ENCODE measurements at regions not wholly inside any gene's neighbourhood (a gene's known extent, or its start where the extent isn't known, plus 50 kb on each side); places are given as distances from the start of the nearest gene placed in this dataset.

GRCh38 chr7:120131096-120131839 lies 141.7 kb upstream of the KCND2 start:
- no peak for TF ChIP-seq CTCF (IDR thresholded peaks at IDR 0.05)
- H3K27ac ChIP-seq = no peak overlapping the region

GRCh38 chr7:120138497-120138896 lies 134.5 kb upstream of the KCND2 start:
- H3K27ac ChIP-seq = no peak overlapping the region
- TF ChIP-seq CTCF (IDR thresholded peaks at IDR 0.05) (no peak), ZFX (IDR thresholded peaks at IDR 0.05; ENCODE audit: borderline replicate concordance) (no peak)

- TF ChIP-seq ZFX (IDR thresholded peaks at IDR 0.05; ENCODE audit: borderline replicate concordance) (no peak), CTCF (IDR thresholded peaks at IDR 0.05) (no peak)
Observed at GRCh38 chr7:120156476-120156875, 116.5 kb upstream of the KCND2 start.

GRCh38 chr7:120160166-120160565 lies 112.8 kb upstream of the KCND2 start:
- no peak overlapping the region for H3K27ac ChIP-seq
- no peak for TF ChIP-seq ZFX (IDR thresholded peaks at IDR 0.05; ENCODE audit: borderline replicate concordance)
- no peak for TF ChIP-seq CTCF (IDR thresholded peaks at IDR 0.05)

More at GRCh38 chr7:120156476-120156875, 116.5 kb upstream of the KCND2 start:
- H3K27ac ChIP-seq = no peak overlapping the region

GRCh38 chr7:120163449-120163848 lies 109.5 kb upstream of the KCND2 start:
- no peak for TF ChIP-seq ZFX (IDR thresholded peaks at IDR 0.05; ENCODE audit: borderline replicate concordance)
- no peak for TF ChIP-seq CTCF (IDR thresholded peaks at IDR 0.05)
- no peak overlapping the region for H3K27ac ChIP-seq

- no peak overlapping the region for H3K27ac ChIP-seq
- TF ChIP-seq ZFX (IDR thresholded peaks at IDR 0.05; ENCODE audit: borderline replicate concordance) = no peak
- no peak for TF ChIP-seq CTCF (IDR thresholded peaks at IDR 0.05)
Observed at GRCh38 chr7:120165227-120165626, 107.7 kb upstream of the KCND2 start.

- no peak overlapping the region for H3K27ac ChIP-seq
- TF ChIP-seq CTCF (IDR thresholded peaks at IDR 0.05) (no peak), ZFX (IDR thresholded peaks at IDR 0.05; ENCODE audit: borderline replicate concordance) (no peak)
Observed at GRCh38 chr7:120168066-120168465, 104.9 kb upstream of the KCND2 start.

All from 22Rv1 (cell line).